ENCODE measurements at regions not wholly inside any gene's neighbourhood (a gene's known extent, or its start where the extent isn't known, plus 50 kb on each side); places are given as distances from the start of the nearest gene placed in this dataset.

- TF ChIP-seq POLR2A (IDR thresholded peaks at IDR 0.05) (no peak), CTCF (IDR thresholded peaks at IDR 0.05) (no peak)
- intact Hi-C loops (cut with DNase I), result no loop called here
- Histone ChIP-seq H3K4me1 (replicated peaks in 1 of 2) (no peaks in the 10 kb centered on the region), H3K27me3 (no peaks in the 10 kb centered on the region), H3K27ac (no peak overlapping the region), H3K36me3 (replicated peaks in 1 of 2) (no peaks in the 10 kb centered on the region), H3K9me3 (replicated peaks in 1 of 3) (peaks cover 0 to 7% (median 0%) of the 10 kb centered on the region in 3 donors), H3K4me3 (no peak overlapping the region)
- 76 to 86% (median 83%) methylated on average over 5 of the region's 5 CpGs for WGBS, 4 donors
- DNase-seq, result no peak
Observed at GRCh38 chr6:102631921-102632320, 1238.4 kb downstream of the GRIK2 start.

GRCh38 chr6:102623201-102623600 is 1229.7 kb downstream of the GRIK2 start:
- DNase-seq, result no peak
- intact Hi-C loops (cut with DNase I), result no loop called here
- H3K27me3 ChIP-seq, result no peaks in the 10 kb centered on the region

DNA sequence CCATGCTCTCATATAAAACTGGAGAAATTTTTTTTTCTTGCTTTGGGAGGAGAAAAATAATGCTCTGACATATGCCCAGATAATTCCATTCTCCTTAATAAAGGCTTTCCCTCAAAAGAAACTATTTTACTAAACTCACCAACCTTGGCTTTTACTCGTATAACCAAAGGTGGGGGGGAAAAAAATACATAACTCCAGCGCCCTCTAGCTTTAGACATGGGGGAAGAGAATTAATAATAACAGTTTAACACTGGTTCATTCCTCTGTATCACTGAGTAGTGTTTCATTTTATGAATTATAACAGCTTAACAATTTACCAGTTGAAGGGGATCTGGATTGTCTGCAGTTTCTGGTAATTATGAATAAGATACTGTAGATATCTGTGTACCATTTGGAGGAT is 1226.1 kb downstream of the GRIK2 start:
- Histone ChIP-seq H3K27ac (no peak overlapping the region), H3K4me3 (no peak overlapping the region), H3K9me3 (replicated peaks in 1 of 3) (no peaks in the 10 kb centered on the region), H3K4me1 (replicated peaks in 1 of 2) (no peaks in the 10 kb centered on the region), H3K27me3 (no peaks in the 10 kb centered on the region), H3K36me3 (replicated peaks in 1 of 2) (no peaks in the 10 kb centered on the region)
- peak in 5 of 6 experiments; percentile 21 to 39 (median 29) for TF ChIP-seq CTCF (IDR thresholded peaks at IDR 0.05)
- TF ChIP-seq POLR2A (IDR thresholded peaks at IDR 0.05), result no peak
- WGBS, 4 donors, result 0 to 4% (median 2%) methylated on average over 2 of the region's 2 CpGs
- intact Hi-C loops (cut with DNase I), result no loop called here
- DNase-seq, result no peak

More at GRCh38 chr6:102623201-102623600, 1229.7 kb downstream of the GRIK2 start:
- Histone ChIP-seq H3K27ac (no peak overlapping the region), H3K4me1 (replicated peaks in 1 of 2) (no peaks in the 10 kb centered on the region), H3K36me3 (replicated peaks in 1 of 2) (no peaks in the 10 kb centered on the region), H3K9me3 (replicated peaks in 1 of 3) (no peaks in the 10 kb centered on the region), H3K4me3 (no peak overlapping the region)
- TF ChIP-seq CTCF (IDR thresholded peaks at IDR 0.05), result no peak
- TF ChIP-seq POLR2A (IDR thresholded peaks at IDR 0.05), result no peak

DNA sequence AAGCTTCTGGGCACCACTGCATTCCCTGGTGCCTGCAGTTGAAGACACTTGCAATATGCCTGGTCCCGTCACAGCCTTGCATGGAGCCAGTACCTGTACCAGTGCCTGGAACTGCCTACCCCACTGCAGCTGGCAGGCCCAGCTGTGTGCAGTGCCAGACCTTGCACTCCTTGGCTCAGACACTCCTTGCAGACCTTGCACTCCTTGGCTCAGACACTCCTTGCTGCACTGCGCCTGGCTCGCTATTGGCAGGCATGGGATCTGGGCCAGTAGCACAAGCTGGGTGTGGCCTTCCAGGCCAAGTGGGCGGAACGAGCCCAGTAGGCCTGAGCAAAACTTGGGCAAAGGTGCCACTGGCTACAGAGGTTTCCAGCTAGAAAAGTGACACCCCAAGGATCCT is 1189.1 kb downstream of the GRIK2 start:
- no peaks in the 10 kb centered on the region for H3K4me1 ChIP-seq (replicated peaks in 1 of 2)
- H3K27ac ChIP-seq, result no peak overlapping the region
- H3K4me3 ChIP-seq, result no peak overlapping the region
- no peaks in the 10 kb centered on the region for H3K9me3 ChIP-seq (replicated peaks in 1 of 3)
- H3K27me3 ChIP-seq, result no peaks in the 10 kb centered on the region
- 83 to 91% (median 88%) methylated on average over 5 of the region's 5 CpGs for WGBS, 4 donors
- no peaks in the 10 kb centered on the region for H3K36me3 ChIP-seq (replicated peaks in 1 of 2)
- intact Hi-C loops (cut with DNase I), result no loop called here
- DNase-seq, result no peak
- TF ChIP-seq POLR2A (IDR thresholded peaks at IDR 0.05) (no peak), CTCF (IDR thresholded peaks at IDR 0.05) (no peak)
